Neural progenitor cell (in vitro differentiated cells): ENCODE measurements at regions not wholly inside any gene's neighbourhood (a gene's known extent, or its start where the extent isn't known, plus 50 kb on each side); places are given as distances from the start of the nearest gene placed in this dataset.

Source experiments
- CTCF ChIP-seq: fragments of 200-600 bp; sonication (generic); IDR thresholded peaks from 2 replicates; pipeline ENCODE4 v1.5.1; 2017; ENCODE audit warnings: antibody characterized with exemption, mild to moderate bottlenecking
- EZH2 ChIP-seq: fragments of 200-600 bp; sonication (generic); IDR thresholded peaks from 2 replicates; pipeline ENCODE4 v1.6.1; 2017; ENCODE audit warnings: antibody characterized with exemption, mild to moderate bottlenecking, moderate library complexity
- EZH2phosphoT487 ChIP-seq: fragments of 200-600 bp; sonication (generic); IDR thresholded peaks from 2 replicates; pipeline ENCODE4 v1.6.1; 2017; ENCODE audit warnings: antibody characterized with exemption

GRCh38 chr21:35658242-35658641 lies 402.1 kb downstream of the SETD4 start:
- TF ChIP-seq CTCF (no peak), EZH2 (no peak), EZH2phosphoT487 (no peak)
